ENCODE measurements at regions not wholly inside any gene's neighbourhood (a gene's known extent, or its start where the extent isn't known, plus 50 kb on each side); places are given as distances from the start of the nearest gene placed in this dataset.
"Not testable (repeated sequence)": the region's sequence is repeated elsewhere in the genome, so short reads cannot be mapped to it uniquely, and the experiment has no call there.

- DNase-seq: no peak
Measured at GRCh38 chr2:14756122-14756541, 123.6 kb downstream of the LRATD1 start.

- no peak for DNase-seq
Measured at GRCh38 chr2:14756981-14757657, 124.6 kb downstream of the LRATD1 start.

- no peak for DNase-seq
Measured at GRCh38 chr2:14759082-14759481, 126.6 kb downstream of the LRATD1 start.

GRCh38 chr2:14760169-14760568, 127.7 kb downstream of the LRATD1 start:
- DNase-seq: no peak

- DNase-seq: no peak
Measured at GRCh38 chr2:14761118-14761517, 128.6 kb downstream of the LRATD1 start.

- DNase-seq: no peak
Measured at GRCh38 chr2:14773696-14774095, 141.2 kb downstream of the LRATD1 start.

GRCh38 chr2:14774436-14774968, 142.0 kb downstream of the LRATD1 start:
- no peak for DNase-seq

- DNase-seq: no peak
Measured at GRCh38 chr2:14776216-14776615, 143.7 kb downstream of the LRATD1 start.

- DNase-seq: no peak
Measured at GRCh38 chr2:14778015-14778414, 145.5 kb downstream of the LRATD1 start.

- DNase-seq: no peak
Measured at GRCh38 chr2:14779252-14779651, 146.7 kb downstream of the LRATD1 start.

- no peak for DNase-seq
Measured at GRCh38 chr2:14781142-14781541, 148.6 kb downstream of the LRATD1 start.

- DNase-seq: not testable (repeated sequence)
Measured at GRCh38 chr2:14788814-14789213, 156.3 kb downstream of the LRATD1 start.

- DNase-seq: no peak
Measured at GRCh38 chr2:14790041-14790640, 157.6 kb downstream of the LRATD1 start.

GRCh38 chr2:14803994-14804393, 171.5 kb downstream of the LRATD1 start:
- no peak for DNase-seq

GRCh38 chr2:14804902-14805301, 172.4 kb downstream of the LRATD1 start:
- DNase-seq: no peak

GRCh38 chr2:14806613-14807012, 174.1 kb downstream of the LRATD1 start:
- DNase-seq: no peak

GRCh38 chr2:14815201-14815600, 182.7 kb downstream of the LRATD1 start:
- DNase-seq: no peak

GRCh38 chr2:14816069-14817060, 183.8 kb downstream of the LRATD1 start:
- no peak for DNase-seq

- DNase-seq: no peak
Measured at GRCh38 chr2:14817848-14818247, 185.3 kb downstream of the LRATD1 start.

GRCh38 chr2:14826518-14826917, 194.0 kb downstream of the LRATD1 start:
- DNase-seq: no peak

- no peak for DNase-seq
Measured at GRCh38 chr2:14827226-14828023, 194.9 kb downstream of the LRATD1 start.

GRCh38 chr2:14828223-14828622, 195.7 kb downstream of the LRATD1 start:
- no peak for DNase-seq
